ENCODE measurements at regions not wholly inside any gene's neighbourhood (a gene's known extent, or its start where the extent isn't known, plus 50 kb on each side); places are given as distances from the start of the nearest gene placed in this dataset.
A peak's percentile ranks its signal among the peaks of the same experiment; 100 is the strongest.
"Not testable (repeated sequence)": the region's sequence is repeated elsewhere in the genome, so short reads cannot be mapped to it uniquely, and the experiment has no call there.

DNA sequence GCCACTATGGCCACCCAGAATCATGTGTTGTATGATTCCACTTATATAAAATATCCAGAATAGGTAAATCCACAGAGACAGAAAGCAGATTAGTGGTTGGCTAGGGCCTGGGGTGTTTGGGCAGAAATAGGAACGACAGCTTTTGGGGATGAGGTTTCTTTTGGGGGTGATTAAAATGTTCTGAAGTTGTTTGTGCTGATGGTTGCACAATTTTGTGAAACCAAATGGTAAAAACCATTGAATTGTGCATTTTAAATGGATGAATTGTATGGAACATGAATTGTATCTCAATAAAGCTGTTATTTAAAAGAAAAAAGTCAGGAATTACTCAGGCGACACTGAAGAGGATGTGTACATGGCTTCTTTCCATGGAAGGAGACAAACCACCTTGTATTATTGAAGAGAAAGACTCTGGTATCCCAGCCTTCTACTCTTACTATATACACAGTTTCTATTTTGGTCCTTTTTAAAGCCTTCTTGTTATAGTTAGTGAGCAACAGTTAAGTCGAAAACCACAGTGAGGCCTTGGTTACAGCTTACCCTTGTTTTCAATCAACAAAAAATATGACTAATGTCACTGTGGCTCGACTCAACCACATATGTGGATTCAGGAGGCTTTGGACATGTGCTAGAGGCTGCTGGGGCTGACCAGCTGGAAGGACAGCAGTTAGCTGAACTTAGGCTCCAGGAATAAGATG lies 57.1 kb upstream of the KMT2E start:
- peak; percentile 52 to 64 for DNase-seq

DNA sequence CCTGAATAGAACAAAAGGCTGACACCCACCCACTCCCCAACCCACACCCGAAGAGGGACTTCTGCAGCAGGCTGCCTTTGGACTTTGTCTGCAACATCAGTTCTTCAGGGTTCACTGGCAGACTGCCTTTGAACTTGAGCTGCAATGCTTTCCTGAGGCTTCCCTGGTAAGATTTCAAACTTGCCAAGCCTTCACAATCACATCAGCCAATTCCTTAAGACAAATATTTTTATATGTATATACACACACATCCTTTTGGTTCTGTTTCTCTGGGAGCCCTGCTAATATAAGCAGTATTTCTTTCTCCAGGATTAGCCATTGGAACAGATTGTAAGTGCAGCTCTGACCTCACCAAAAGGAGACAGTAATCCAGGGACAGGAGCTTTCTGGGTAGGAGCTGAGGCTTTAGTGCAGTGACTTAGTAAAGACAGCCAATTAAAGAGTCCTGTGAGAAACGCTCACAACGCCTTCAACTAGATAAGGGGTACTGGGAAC lies 55.6 kb upstream of the KMT2E start:
- DNase-seq, result no peak

DNA sequence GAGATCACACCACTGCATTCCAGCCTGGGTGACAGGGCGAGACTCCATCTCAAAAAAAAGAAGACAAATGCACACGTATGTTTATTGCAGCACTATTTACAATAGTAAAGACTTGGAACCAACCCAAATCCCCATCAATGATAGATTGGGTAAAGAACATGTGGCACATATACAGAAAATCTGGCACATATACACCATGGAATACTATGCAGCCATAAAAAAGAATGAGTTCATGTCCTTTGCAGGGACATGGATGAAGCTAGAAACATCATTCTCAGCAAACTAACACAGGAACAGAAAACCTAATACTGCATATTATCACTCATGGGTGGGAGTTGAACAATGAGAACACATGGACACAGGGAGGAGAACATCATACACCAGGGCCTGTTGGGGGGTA lies 54.5 kb upstream of the KMT2E start:
- not testable (repeated sequence) for DNase-seq

DNA sequence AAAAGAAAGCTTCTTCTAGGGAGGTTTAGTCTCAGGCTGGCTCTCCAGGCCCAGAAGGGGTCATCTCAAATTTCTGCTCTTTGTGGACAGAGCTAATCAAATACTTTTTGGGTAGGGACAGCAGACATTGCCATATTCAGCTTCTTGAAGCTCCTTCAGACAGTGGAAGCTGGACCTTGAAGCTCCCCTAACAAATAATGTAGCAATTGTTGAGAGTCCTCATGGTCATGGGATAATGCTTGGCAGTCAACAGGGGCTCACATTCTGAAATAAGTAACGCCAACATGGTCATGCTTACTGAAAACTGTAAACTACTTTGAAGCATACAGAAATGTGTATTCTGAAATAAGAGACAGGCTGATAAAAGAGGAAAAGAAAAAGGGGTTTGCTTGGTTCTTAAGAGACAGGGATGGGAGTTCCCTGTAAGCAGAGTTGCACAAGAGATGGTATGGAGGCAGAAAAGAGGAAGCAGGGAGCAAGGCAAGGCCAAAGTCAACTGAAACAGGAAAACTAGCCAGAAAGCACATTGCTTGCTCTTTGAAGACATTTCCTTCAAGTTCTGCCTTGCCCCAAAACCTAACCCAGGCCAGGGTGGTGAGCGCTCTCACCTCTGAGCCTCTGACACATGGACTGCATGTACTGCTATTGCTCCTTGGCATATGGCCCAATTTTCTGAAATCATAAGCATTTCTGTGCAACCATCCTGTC lies 53.1 kb upstream of the KMT2E start:
- peak; percentile 88 to 96 for DNase-seq

DNA sequence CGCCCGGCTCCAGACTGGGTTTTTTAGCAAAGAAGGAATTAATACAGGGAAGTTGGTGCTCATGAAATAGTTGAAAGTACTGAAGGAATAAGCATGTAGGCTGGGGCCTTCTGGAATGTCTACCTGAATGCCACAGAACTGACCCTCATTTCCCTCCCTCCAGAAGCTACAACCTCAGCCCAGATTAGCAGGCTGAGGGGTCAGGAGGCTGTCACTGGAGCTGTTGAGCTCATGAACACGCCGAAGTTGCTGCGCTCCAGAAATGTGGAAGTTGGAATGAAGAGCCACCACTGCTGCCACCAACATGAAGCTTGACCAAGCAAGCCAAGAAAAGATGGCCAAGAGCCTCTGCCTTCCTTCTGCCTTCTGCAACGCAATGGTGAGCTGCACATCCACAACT lies 52.2 kb upstream of the KMT2E start:
- DNase-seq, result peak; percentile 50 to 71

DNA sequence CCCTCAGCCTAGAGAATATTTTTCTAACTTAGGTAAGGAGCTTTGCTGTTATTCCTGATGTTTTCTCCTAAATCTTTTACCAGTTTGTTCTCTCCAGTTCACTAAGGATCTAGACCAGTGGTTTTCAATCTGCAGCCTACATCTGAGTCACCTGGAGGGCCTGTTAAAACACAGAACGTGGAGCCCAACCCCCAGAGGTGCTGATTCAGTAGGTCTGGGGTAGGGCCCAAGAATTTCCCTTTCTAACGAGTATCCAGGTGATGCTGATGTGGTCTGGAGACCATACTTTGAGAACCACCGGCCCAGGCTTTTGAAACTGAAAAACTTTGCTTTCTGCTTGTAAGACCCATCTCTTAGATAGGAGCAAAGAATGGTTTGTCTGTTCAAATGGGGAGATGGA lies 51.2 kb upstream of the KMT2E start:
- no peak for DNase-seq

DNA sequence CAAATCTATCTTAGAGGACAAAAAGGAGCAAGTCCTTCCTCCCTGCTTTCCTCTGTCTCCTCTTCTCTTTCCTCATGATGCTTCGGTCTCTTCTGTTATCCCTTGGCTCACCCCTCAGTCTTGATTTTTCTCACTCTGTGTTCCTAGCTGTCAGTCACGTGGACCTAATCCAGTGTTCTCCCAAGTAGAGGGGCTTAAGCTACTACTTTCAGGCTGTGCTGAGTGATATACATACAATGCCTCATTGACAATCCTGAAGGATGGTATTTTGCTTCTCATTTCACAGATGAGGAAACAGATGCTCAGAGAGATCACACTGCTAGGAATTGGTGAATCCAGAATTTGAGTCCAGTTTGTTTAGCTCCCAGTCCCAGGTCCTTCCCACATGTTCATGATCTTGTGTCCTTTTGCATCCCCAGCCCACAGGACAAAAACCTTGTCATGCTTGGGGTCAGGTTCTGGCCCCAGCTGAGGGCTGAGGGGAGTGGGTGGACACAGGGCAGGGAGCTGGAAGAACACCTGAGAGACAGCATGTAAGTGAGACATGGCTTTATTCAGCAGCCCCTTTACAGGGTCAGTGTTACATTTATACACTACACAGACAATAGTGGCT lies 50.5 kb upstream of the KMT2E start:
- DNase-seq, result no peak

DNA sequence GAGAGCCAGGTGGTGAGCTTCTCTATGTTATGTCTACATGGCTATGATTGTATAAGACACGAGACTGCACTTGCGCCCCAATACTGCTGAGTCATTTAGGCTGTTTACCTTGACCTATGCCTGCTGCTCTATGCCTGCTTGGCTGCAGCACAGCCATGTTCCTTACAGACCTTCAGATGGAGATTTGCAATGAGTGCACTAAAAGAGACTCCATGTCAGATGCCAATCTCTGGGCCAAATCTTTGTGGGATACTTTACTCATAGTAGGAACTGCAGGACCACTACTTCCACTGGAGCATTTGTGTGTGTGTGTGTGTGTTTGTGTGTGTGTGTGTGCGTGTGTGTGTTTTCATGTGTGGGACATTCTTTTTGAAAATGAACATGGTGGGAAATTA lies 50.0 kb upstream of the KMT2E start:
- DNase-seq, result no peak
